CD8-positive, alpha-beta memory T cell (primary cell): ENCODE measurements at regions not wholly inside any gene's neighbourhood (a gene's known extent, or its start where the extent isn't known, plus 50 kb on each side); places are given as distances from the start of the nearest gene placed in this dataset.

ENCODE experiments used
- CTCF ChIA-PET: fragments of 350-600 bp; sonication (Branson Sonifier 250); formaldehyde crosslinking; loops from one replicate; lab custom pipeline; 2021; ENCODE audit warnings: antibody characterized with exemption; lab: Charles Lee
- POLR2A ChIA-PET: fragments of 350-600 bp; sonication (Branson Sonifier 250); formaldehyde crosslinking; loops from one replicate; lab custom pipeline; 2021; ENCODE audit warnings: antibody characterized with exemption; lab: Charles Lee
- DNase-seq, 5 donors: peaks; one replicate each; pipeline versions ENCODE4 v3.0.0 to v3.0.0-alpha.2; 2020 to 2022; ENCODE audit warnings: mixed read lengths in 1 of 5
- H3K27ac ChIP-seq: one replicate; pipeline ENCODE4 v1.7.0; 2013; ENCODE audit warnings: low read depth, mild to moderate bottlenecking, low read length, moderate library complexity
- H3K27me3 ChIP-seq: 2 replicates; pipeline ENCODE4 v1.7.0; 2013; ENCODE audit warnings: low read length, mild to moderate bottlenecking; ENCODE audit not compliant: insufficient read depth, poor library complexity, severe bottlenecking
- H3K36me3 ChIP-seq: 2 replicates; pipeline ENCODE4 v1.7.0; 2013; ENCODE audit warnings: mild to moderate bottlenecking, low read length, moderate library complexity; ENCODE audit not compliant: insufficient read depth
- H3K4me1 ChIP-seq: 2 replicates; pipeline ENCODE4 v1.7.0; 2013; ENCODE audit warnings: mild to moderate bottlenecking, low read length, moderate library complexity; ENCODE audit not compliant: insufficient read depth
- H3K4me3 ChIP-seq: 2 replicates; pipeline ENCODE4 v1.7.0; 2013; ENCODE audit warnings: mild to moderate bottlenecking, low read length
- H3K9me3 ChIP-seq: 2 replicates; pipeline ENCODE4 v1.7.0; 2013; ENCODE audit warnings: mild to moderate bottlenecking, low read length
- H3K27ac Mint-ChIP-seq, 8 donors: one replicate each; pipeline ENCODE4 v1.8.0; 2020 to 2021; ENCODE audit warnings: mixed read lengths in 8 of 8, mild to moderate bottlenecking in 6 of 8, inconsistent platforms in 3 of 8, moderate library complexity in 3 of 8
- H3K27me3 Mint-ChIP-seq, 2 donors: one replicate each; pipeline ENCODE4 v1.8.0; 2020 to 2021; ENCODE audit warnings: mixed read lengths in 2 of 2, mild to moderate bottlenecking in 1 of 2, moderate library complexity in 1 of 2
- H3K36me3 Mint-ChIP-seq, 3 donors: one replicate each; pipeline ENCODE4 v1.8.0; 2020 to 2021; ENCODE audit warnings: mixed read lengths in 3 of 3, inconsistent platforms in 1 of 3, mild to moderate bottlenecking in 1 of 3
- H3K4me1 Mint-ChIP-seq, 3 donors: one replicate each; pipeline ENCODE4 v1.8.0; 2020 to 2021; ENCODE audit warnings: mixed read lengths in 3 of 3, inconsistent platforms in 1 of 3, mild to moderate bottlenecking in 1 of 3
- H3K4me3 Mint-ChIP-seq, 7 donors: one replicate each; pipeline ENCODE4 v1.8.0; 2020 to 2021; ENCODE audit warnings: mixed read lengths in 7 of 7, mild to moderate bottlenecking in 6 of 7, moderate library complexity in 4 of 7, inconsistent platforms in 2 of 7
- H3K9me3 Mint-ChIP-seq, 5 donors: one replicate each; pipeline ENCODE4 v1.8.0; 2020 to 2022; ENCODE audit warnings: mixed read lengths in 5 of 5, mild to moderate bottlenecking in 3 of 5, moderate library complexity in 2 of 5, inconsistent platforms in 1 of 5

- Mint-ChIP-seq H3K27ac (no peak overlapping the region), H3K36me3 (peaks cover 0 to 4% (median 0%) of the 10 kb centered on the region in 3 donors), H3K9me3 (peaks cover 0 to 3% (median 0%) of the 10 kb centered on the region in 5 donors), H3K4me1 (peaks cover 23 to 53% (median 24%) of the 10 kb centered on the region in 3 donors), H3K27me3 (peaks cover 3 to 7% of the 10 kb centered on the region in 2 donors), H3K4me3 (no peak overlapping the region)
- Histone ChIP-seq H3K27ac (no peak overlapping the region), H3K9me3 (no peaks in the 10 kb centered on the region), H3K27me3 (no peaks in the 10 kb centered on the region), H3K4me3 (no peak overlapping the region), H3K36me3 (no peaks in the 10 kb centered on the region), H3K4me1 (peaks cover 12% of the 10 kb centered on the region)
- no peak for DNase-seq
- ChIA-PET POLR2A (no interaction called here), CTCF (no interaction called here)
Observed at GRCh38 chr2:12068796-12069538, 322.5 kb downstream of the LPIN1 start.

GRCh38 chr2:12070153-12070552, 323.7 kb downstream of the LPIN1 start:
- Mint-ChIP-seq H3K9me3 (peaks cover 0 to 1% (median 0%) of the 10 kb centered on the region in 5 donors), H3K36me3 (no peaks in the 10 kb centered on the region), H3K27me3 (peaks cover 3 to 7% of the 10 kb centered on the region in 2 donors), H3K27ac (no peak overlapping the region), H3K4me1 (peaks cover 13 to 50% (median 16%) of the 10 kb centered on the region in 3 donors), H3K4me3 (no peak overlapping the region)
- no peak for DNase-seq
- Histone ChIP-seq H3K4me1 (peaks cover 2% of the 10 kb centered on the region), H3K4me3 (no peak overlapping the region), H3K9me3 (no peaks in the 10 kb centered on the region), H3K27me3 (no peaks in the 10 kb centered on the region), H3K27ac (no peak overlapping the region), H3K36me3 (no peaks in the 10 kb centered on the region)
- POLR2A ChIA-PET: no interaction called here
- CTCF ChIA-PET: no interaction called here

GRCh38 chr2:12070581-12070980, 324.1 kb downstream of the LPIN1 start:
- POLR2A ChIA-PET: no interaction called here
- CTCF ChIA-PET: no interaction called here
- peaks cover 3 to 7% of the 10 kb centered on the region in 2 donors for H3K27me3 Mint-ChIP-seq
- H3K4me1 ChIP-seq: no peaks in the 10 kb centered on the region
- H3K9me3 Mint-ChIP-seq: no peaks in the 10 kb centered on the region
- no peaks in the 10 kb centered on the region for H3K27me3 ChIP-seq
- no peak overlapping the region for H3K4me3 ChIP-seq
- H3K27ac Mint-ChIP-seq: no peak overlapping the region
- peaks cover 10 to 46% (median 13%) of the 10 kb centered on the region in 3 donors for H3K4me1 Mint-ChIP-seq
- H3K36me3 ChIP-seq: no peaks in the 10 kb centered on the region
- no peak overlapping the region for H3K27ac ChIP-seq
- H3K4me3 Mint-ChIP-seq: no peak overlapping the region
- no peak for DNase-seq
- no peaks in the 10 kb centered on the region for H3K9me3 ChIP-seq
- no peaks in the 10 kb centered on the region for H3K36me3 Mint-ChIP-seq

GRCh38 chr2:12071318-12071717, 324.9 kb downstream of the LPIN1 start:
- Mint-ChIP-seq H3K27me3 (peaks cover 3 to 7% of the 10 kb centered on the region in 2 donors), H3K9me3 (no peaks in the 10 kb centered on the region)
- H3K4me1 ChIP-seq: no peaks in the 10 kb centered on the region

GRCh38 chr2:12073217-12073852, 326.9 kb downstream of the LPIN1 start:
- H3K27ac Mint-ChIP-seq: peak overlapping the region in 2 of 8 donors; percentile 47 to 58
- Histone ChIP-seq H3K4me1 (no peaks in the 10 kb centered on the region), H3K27ac (no peak overlapping the region), H3K9me3 (no peaks in the 10 kb centered on the region), H3K27me3 (no peaks in the 10 kb centered on the region), H3K4me3 (no peak overlapping the region), H3K36me3 (no peaks in the 10 kb centered on the region)
- peaks cover 6 to 35% (median 11%) of the 10 kb centered on the region in 3 donors for H3K4me1 Mint-ChIP-seq
- H3K9me3 Mint-ChIP-seq: no peaks in the 10 kb centered on the region
- POLR2A ChIA-PET: no interaction called here
- DNase-seq: no peak
- CTCF ChIA-PET: interaction anchor here (1.2 kb wide), 1 partner anchor 10 kb away, joined by 3 read pairs; no protein-coding TSS in a partner anchor
- peaks cover 0 to 4% (median 0%) of the 10 kb centered on the region in 3 donors for H3K36me3 Mint-ChIP-seq
- H3K27me3 Mint-ChIP-seq: peaks cover 7 to 8% of the 10 kb centered on the region in 2 donors
- peak overlapping the region in 1 of 7 donors; percentile 1 for H3K4me3 Mint-ChIP-seq

More at GRCh38 chr2:12071318-12071717, 324.9 kb downstream of the LPIN1 start:
- Mint-ChIP-seq H3K27ac (no peak overlapping the region), H3K4me3 (no peak overlapping the region), H3K4me1 (peaks cover 10 to 39% (median 13%) of the 10 kb centered on the region in 3 donors), H3K36me3 (no peaks in the 10 kb centered on the region)
- POLR2A ChIA-PET: no interaction called here
- no peaks in the 10 kb centered on the region for H3K27me3 ChIP-seq
- no peak overlapping the region for H3K27ac ChIP-seq
- H3K9me3 ChIP-seq: no peaks in the 10 kb centered on the region
- DNase-seq: no peak
- no peak overlapping the region for H3K4me3 ChIP-seq
- no peaks in the 10 kb centered on the region for H3K36me3 ChIP-seq
- CTCF ChIA-PET: no interaction called here

GRCh38 chr2:12074126-12074844, 327.9 kb downstream of the LPIN1 start:
- no peaks in the 10 kb centered on the region for H3K9me3 Mint-ChIP-seq
- no peaks in the 10 kb centered on the region for H3K36me3 ChIP-seq
- H3K4me3 ChIP-seq: no peak overlapping the region
- peaks cover 0 to 4% (median 0%) of the 10 kb centered on the region in 3 donors for H3K36me3 Mint-ChIP-seq
- ChIA-PET POLR2A (no interaction called here), CTCF (interaction anchor here (1.2 kb wide), 1 partner anchor 11 kb away, joined by 3 read pairs; no protein-coding TSS in a partner anchor)
- H3K27me3 Mint-ChIP-seq: peaks cover 4 to 5% of the 10 kb centered on the region in 2 donors
- H3K27ac ChIP-seq: peak overlapping the region; percentile 17
- no peaks in the 10 kb centered on the region for H3K9me3 ChIP-seq
- H3K4me1 Mint-ChIP-seq: peaks cover 6 to 35% (median 11%) of the 10 kb centered on the region in 3 donors
- H3K4me3 Mint-ChIP-seq: peak overlapping the region in 5 of 7 donors; percentile 20 to 59 (median 34)
- peak overlapping the region in 5 of 8 donors; percentile 5 to 93 (median 59) for H3K27ac Mint-ChIP-seq
- H3K27me3 ChIP-seq: no peaks in the 10 kb centered on the region
- DNase-seq: peak in 3 of 5 donors; percentile 8 to 23 (median 21)
- H3K4me1 ChIP-seq: no peaks in the 10 kb centered on the region

GRCh38 chr2:12074845-12075217, 328.4 kb downstream of the LPIN1 start:
- Mint-ChIP-seq H3K4me1 (peaks cover 6 to 35% (median 11%) of the 10 kb centered on the region in 3 donors), H3K4me3 (no peak overlapping the region), H3K36me3 (peaks cover 0 to 4% (median 0%) of the 10 kb centered on the region in 3 donors), H3K27me3 (peaks cover 4 to 8% of the 10 kb centered on the region in 2 donors), H3K9me3 (no peaks in the 10 kb centered on the region), H3K27ac (no peak overlapping the region)
- no peak for DNase-seq
- Histone ChIP-seq H3K4me3 (no peak overlapping the region), H3K27me3 (no peaks in the 10 kb centered on the region), H3K4me1 (no peaks in the 10 kb centered on the region), H3K27ac (peak overlapping the region; percentile 17), H3K9me3 (no peaks in the 10 kb centered on the region), H3K36me3 (no peaks in the 10 kb centered on the region)
- ChIA-PET CTCF (no interaction called here), POLR2A (no interaction called here)
